Muscle of back (tissue), 3 donors: ENCODE measurements at regions not wholly inside any gene's neighbourhood (a gene's known extent, or its start where the extent isn't known, plus 50 kb on each side); places are given as distances from the start of the nearest gene placed in this dataset.

Source experiments
- DNase-seq, 3 donors: peaks; one replicate each; pipeline versions ENCODE4 v3.0.0 to v3.0.0-alpha.2; 2013

DNA sequence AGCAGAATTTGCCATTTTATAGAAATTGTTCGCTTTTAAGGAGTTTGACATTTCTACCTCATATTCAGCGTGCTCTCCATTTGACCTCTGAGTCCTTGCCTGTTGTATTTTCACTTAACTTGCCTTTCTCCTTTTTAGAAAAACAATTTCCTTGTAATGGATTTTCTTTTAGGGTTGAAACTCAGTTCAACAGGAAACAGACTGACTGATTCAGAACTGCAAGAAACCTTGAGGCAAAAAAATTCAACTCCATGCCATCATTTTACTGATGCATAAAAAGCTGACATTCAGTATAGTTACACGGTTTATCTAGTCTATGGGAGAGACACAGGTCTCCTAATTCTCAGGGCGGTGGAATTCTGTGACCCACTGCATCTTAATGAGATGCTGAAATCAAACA is 59.8 kb downstream of the MRPS30 start:
- DNase-seq: no peak

DNA sequence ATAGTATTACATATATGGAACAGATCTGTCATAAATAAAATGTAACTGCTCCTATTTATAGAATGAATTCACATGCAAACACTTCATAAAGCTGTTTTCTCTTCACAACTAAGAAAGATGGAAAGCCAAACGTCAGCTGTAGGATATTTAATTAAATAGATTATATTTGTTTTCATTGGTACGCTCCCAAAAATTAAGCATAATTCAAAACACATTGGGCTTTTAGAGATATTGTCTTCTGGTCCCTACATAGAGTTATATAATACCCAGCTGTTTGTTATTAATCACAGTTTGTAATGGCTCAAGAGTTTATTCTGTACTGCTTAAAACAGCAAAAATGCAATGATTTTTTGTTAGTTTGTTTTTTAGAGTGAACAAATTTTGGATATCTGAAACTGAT is 61.2 kb downstream of the MRPS30 start:
- no peak for DNase-seq

DNA sequence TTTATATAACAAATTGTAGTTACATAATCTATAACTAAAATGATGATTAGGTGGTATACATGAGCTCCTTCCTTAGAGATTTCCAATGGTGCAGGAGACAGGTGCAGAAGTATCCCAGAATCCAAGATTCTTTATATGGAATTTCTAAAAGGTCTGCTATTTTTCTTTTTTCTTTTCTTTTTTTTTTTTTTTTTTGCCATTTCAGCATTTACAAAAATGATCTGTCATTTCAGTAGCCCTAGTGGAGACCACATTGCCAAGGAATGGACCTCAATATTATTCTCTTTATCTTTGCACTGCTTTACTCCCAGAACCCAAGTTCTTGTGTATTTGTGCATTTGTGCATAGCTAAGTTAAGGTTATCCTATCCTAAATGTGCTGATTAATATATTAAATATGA is 61.7 kb downstream of the MRPS30 start:
- no peak for DNase-seq

GRCh38 chr5:44871401-44871800 is 62.7 kb downstream of the MRPS30 start:
- no peak for DNase-seq

- DNase-seq: no peak
Observed at GRCh38 chr5:44875661-44876605, 67.2 kb downstream of the MRPS30 start.

- DNase-seq: no peak
Observed at GRCh38 chr5:44881266-44881665, 72.5 kb downstream of the MRPS30 start.

DNA sequence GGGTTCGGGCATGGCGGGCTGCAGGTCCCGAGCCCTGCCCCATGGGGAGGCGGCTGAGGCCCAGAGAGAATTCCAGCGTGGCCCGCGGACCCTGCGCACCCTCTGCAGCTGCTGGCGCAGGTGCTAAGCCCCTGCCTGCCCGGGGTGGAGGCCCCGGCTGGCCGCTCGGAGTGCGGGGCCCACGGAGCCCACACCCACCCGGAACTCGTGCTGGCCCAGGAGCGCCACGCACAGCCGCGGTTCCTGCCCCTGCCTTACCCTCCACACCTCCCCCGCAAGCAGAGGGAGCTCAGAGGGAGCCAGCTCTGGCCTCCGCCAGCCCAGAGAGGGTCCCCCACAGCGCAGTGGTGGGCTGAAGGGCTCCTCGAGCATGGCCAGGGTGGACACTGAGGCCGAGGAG is 75.3 kb downstream of the MRPS30 start:
- DNase-seq: no peak

- DNase-seq: no peak
Observed at GRCh38 chr5:44885903-44886302, 77.2 kb downstream of the MRPS30 start.

DNA sequence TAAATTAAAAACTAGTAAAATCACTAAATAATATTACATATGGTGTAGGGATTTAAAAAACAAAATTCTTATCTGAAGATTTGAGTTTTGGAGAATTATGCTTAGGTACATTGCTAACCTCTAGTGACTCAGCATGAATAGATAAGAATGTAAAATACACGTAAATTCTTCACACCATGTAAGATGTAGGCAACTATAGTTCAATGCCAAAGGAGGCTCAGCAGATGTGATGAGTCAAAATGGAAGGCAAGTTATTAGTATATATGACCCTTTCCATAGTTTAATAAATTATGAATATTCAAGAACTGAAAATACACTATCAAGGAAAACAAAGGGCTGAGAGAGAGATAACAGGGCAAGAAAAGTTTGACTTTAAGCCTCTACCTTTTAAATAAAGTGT is 79.0 kb downstream of the MRPS30 start:
- DNase-seq: no peak

DNA sequence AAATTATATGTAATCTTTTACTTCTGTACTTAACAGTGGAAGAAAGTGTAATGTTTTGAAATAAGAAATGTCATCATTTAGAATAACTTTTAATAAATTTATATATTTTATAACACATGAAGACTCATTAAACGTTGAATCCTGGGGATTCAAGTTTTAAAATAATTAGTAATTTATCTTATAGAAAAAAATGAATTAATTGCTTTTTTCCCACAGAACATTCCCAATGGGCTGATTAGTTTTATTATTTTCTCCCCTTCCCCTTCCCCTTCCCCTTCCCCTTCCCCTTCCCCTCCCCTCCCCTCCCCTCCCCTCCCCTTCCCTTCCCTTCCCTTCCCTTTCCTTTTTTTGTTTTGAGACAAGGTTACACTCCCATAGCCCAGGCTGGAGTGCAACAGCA is 79.7 kb downstream of the MRPS30 start:
- no peak for DNase-seq

- no peak for DNase-seq
Observed at GRCh38 chr5:44891116-44891515, 82.4 kb downstream of the MRPS30 start.

DNA sequence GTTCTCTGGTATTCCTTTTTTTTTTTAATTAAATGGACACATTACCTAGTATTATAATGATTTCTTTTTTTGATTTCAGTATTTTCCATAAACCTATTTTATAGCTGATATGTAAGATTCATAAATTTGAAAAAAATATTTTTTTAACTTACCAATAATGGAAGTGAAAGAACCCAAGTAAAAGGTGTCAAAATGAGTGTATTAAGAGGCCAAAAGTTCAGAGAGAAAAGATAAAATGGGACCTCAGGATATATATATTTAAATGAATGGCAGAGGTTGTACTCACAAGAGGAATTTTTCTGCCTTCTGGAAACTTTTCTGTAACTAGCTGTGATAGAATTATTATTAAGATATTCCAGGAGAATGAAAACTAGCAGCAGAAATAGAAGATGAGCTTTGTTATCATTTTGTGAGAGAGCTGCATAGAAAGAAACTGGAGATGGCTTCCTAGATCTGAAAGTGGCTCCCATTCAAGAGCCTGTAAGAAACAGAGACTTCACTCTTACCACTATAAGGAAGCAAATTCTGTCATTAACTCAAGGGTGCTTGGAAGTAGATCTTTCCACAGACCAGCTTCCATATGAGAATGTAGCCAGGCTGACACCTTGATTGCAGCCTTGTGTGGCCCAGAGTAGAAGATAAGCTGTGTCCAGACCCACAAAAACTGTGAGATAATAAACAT is 91.7 kb downstream of the MRPS30 start:
- no peak for DNase-seq

GRCh38 chr5:44907396-44907795 is 98.6 kb downstream of the MRPS30 start:
- no peak for DNase-seq

- peak in 2 of 3 donors; percentile 16 to 25 for DNase-seq
Observed at GRCh38 chr5:44909004-44909403, 100.3 kb downstream of the MRPS30 start.

- no peak for DNase-seq
Observed at GRCh38 chr5:44911501-44911900, 102.8 kb downstream of the MRPS30 start.

DNA sequence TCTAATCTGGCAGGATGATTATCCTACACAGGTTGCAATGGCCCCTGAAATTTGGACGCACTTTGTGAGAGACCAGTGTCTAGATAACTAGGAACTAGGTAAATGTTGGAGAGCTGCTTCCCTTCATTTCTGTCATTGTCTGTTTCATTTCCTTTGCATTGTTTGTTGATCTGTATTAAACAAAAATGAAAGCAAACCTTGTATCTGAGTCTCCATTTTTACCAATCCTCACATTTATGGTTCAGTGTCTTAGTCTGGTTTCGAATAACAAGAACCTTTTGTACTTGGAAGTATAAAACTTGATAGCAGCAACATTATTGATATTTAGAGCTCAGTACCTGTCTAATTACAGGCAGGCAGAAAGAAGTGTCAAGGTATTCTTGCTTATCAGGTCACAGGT is 105.5 kb downstream of the MRPS30 start:
- no peak for DNase-seq

DNA sequence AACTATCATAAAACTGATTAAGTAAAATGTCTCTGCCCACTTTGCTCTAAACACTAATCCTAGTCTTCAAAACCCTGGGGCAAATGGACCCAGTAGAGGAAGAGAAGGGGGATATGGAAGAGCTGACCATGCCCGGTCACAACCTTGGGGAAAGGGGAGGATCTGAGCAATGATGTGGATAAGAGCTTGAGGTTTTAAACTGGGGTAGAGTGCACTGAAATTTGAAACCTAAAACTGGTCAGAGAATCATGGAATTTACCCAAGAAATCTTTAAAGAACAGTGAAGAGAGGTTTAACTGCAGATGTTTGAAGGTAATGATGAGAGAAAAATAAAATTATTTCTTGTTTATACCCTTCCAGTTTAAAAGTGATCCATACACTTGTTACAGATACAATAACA is 110.8 kb downstream of the MRPS30 start:
- DNase-seq: no peak

DNA sequence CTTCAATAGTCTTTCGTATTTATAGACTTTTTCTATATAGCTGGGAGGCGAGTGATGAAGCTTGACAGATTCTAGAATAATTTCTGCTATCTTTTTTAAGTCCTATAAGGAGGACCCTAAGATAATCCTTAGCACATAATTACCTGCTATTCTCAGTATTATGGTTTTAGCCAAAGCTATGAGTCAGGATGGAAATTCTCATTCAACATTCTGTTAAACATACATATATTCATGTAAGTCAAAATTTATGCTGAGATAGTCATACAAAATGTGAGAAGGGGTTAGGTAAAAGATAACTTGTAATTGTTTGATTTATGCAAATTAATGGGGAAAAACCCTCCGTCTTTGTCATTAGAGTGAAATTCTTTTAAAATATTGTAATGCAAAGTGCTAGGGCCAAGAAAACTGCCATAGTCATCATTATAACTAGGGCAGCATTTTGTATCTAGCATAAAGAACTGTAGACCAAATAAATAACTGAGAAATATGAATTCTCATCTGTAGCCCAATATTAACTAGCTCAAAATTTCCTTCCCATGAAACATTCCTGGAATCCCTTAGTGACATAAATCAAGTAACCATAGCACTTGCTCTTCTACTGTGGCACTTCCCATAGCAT is 118.5 kb downstream of the MRPS30 start:
- DNase-seq: no peak

- DNase-seq: no peak
Observed at GRCh38 chr5:44932922-44933585, 124.3 kb downstream of the MRPS30 start.

DNA sequence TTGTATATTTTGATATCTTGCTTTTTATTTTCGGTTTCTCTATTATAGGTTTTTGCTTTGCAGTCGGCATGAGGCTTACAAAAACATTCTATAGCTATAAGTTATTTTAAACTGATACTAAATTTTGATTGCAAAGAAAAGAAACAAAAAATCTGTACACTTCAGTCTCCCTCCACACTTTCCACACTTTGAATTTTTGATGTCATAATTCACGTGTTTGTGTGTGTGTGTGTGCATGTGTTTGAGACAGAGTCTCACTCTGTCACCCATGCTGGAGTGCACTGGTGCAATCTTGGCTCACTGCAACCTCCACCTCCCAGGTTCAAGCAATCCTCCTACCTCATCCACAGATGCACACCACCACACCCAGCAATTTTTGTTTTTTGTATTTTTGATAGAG is 124.9 kb downstream of the MRPS30 start:
- DNase-seq: no peak

- no peak for DNase-seq
Observed at GRCh38 chr5:44935262-44935661, 126.5 kb downstream of the MRPS30 start.

DNA sequence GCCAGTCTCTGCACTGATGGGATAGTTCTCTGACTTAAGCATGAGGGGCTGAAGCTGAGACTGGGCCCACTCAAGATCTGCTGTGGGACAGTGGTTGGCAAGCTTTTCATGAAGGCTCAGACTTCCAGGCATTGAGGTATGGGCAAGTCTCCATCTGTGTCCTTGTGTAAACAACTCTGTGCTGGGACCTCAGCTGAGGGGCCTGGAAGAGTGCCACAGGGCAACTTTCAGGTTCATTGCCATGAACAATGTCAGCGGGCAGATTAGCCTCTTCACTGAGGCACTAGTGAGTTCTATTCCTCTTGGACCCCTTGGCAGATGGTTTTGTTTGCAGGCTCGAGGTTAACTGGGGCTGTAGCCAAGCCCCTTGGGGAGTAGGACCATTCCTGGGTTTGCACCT is 127.1 kb downstream of the MRPS30 start:
- no peak for DNase-seq
